A549 (cell line): ENCODE measurements at regions not wholly inside any gene's neighbourhood (a gene's known extent, or its start where the extent isn't known, plus 50 kb on each side); places are given as distances from the start of the nearest gene placed in this dataset.

Experiments
- CHD2 ChIP-seq: fragments of 150-350 bp; IDR thresholded peaks from 2 replicates; pipeline ENCODE4 v1.6.1; 2014; ENCODE audit warnings: low read length; ENCODE audit not compliant: partially characterized antibody
- JUN ChIP-seq, 2 experiments: fragments of >200 bp; sonication (Bioruptor Twin); formaldehyde crosslinking; IDR thresholded peaks; 2 replicates in 1 of 2; 3 replicates in 1 of 2; pipeline ENCODE4 v1.6.1; 2016 to 2017
- KDM5A ChIP-seq: fragments of 200-600 bp; sonication (generic); IDR thresholded peaks from 2 replicates; pipeline ENCODE4 v1.6.1; 2016; ENCODE audit warnings: antibody characterized with exemption, mild to moderate bottlenecking
- PHF8 ChIP-seq: fragments of 200-600 bp; sonication (generic); IDR thresholded peaks from 2 replicates; pipeline ENCODE4 v1.6.1; 2016; ENCODE audit warnings: low read depth, mild to moderate bottlenecking, antibody characterized with exemption, moderate library complexity, borderline replicate concordance
- POLR2A ChIP-seq: IDR thresholded peaks from 2 replicates; pipeline ENCODE4 v1.6.1; 2012; ENCODE audit warnings: mild to moderate bottlenecking, low read length
- TF ChIP-seq, protein P1 (sequence below): fragments of >200 bp; sonication (Bioruptor Twin); formaldehyde crosslinking; IDR thresholded peaks from 3 replicates; pipeline ENCODE4 v1.5.1; 2016
- TF ChIP-seq, protein P2 (sequence below): fragments of 200-600 bp; sonication (generic); IDR thresholded peaks from 2 replicates; pipeline ENCODE4 v1.6.1; 2016; ENCODE audit warnings: antibody characterized with exemption, mild to moderate bottlenecking, moderate library complexity

DNA sequence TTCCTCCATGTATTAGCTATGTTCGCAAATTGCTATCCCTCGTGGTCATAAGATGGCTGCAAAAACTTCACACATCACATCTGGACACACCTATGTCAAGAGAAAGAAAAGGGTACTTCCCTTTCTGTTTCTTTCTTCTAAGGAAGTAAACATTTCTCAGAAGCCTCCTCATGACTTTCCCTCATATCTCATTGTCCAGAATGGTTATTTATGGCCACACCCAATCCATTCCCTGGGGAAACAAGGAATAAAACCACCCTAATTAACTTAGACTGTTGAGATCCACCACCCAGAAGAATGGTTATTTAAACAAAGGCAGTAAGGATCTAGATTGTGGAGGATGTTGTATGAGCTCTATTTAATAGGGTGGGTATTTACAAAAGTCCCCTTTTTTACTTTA lies 160.8 kb upstream of the LNX1 start:
- TF ChIP-seq POLR2A, result no peak
- TF ChIP-seq, protein P1, sequence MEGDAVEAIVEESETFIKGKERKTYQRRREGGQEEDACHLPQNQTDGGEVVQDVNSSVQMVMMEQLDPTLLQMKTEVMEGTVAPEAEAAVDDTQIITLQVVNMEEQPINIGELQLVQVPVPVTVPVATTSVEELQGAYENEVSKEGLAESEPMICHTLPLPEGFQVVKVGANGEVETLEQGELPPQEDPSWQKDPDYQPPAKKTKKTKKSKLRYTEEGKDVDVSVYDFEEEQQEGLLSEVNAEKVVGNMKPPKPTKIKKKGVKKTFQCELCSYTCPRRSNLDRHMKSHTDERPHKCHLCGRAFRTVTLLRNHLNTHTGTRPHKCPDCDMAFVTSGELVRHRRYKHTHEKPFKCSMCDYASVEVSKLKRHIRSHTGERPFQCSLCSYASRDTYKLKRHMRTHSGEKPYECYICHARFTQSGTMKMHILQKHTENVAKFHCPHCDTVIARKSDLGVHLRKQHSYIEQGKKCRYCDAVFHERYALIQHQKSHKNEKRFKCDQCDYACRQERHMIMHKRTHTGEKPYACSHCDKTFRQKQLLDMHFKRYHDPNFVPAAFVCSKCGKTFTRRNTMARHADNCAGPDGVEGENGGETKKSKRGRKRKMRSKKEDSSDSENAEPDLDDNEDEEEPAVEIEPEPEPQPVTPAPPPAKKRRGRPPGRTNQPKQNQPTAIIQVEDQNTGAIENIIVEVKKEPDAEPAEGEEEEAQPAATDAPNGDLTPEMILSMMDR, result no peak
- TF ChIP-seq JUN (IDR thresholded peaks at IDR 0.05), result no peak
- no peak for TF ChIP-seq PHF8
- TF ChIP-seq KDM5A, result no peak
- no peak for TF ChIP-seq CHD2
- TF ChIP-seq, protein P2, sequence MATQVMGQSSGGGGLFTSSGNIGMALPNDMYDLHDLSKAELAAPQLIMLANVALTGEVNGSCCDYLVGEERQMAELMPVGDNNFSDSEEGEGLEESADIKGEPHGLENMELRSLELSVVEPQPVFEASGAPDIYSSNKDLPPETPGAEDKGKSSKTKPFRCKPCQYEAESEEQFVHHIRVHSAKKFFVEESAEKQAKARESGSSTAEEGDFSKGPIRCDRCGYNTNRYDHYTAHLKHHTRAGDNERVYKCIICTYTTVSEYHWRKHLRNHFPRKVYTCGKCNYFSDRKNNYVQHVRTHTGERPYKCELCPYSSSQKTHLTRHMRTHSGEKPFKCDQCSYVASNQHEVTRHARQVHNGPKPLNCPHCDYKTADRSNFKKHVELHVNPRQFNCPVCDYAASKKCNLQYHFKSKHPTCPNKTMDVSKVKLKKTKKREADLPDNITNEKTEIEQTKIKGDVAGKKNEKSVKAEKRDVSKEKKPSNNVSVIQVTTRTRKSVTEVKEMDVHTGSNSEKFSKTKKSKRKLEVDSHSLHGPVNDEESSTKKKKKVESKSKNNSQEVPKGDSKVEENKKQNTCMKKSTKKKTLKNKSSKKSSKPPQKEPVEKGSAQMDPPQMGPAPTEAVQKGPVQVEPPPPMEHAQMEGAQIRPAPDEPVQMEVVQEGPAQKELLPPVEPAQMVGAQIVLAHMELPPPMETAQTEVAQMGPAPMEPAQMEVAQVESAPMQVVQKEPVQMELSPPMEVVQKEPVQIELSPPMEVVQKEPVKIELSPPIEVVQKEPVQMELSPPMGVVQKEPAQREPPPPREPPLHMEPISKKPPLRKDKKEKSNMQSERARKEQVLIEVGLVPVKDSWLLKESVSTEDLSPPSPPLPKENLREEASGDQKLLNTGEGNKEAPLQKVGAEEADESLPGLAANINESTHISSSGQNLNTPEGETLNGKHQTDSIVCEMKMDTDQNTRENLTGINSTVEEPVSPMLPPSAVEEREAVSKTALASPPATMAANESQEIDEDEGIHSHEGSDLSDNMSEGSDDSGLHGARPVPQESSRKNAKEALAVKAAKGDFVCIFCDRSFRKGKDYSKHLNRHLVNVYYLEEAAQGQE, result no peak
